ENCODE measurements at regions not wholly inside any gene's neighbourhood (a gene's known extent, or its start where the extent isn't known, plus 50 kb on each side); places are given as distances from the start of the nearest gene placed in this dataset.

- in situ Hi-C loops (cut with MboI; ENCODE audit: low sequenced_read_pairs) = no loop called here
Measured at GRCh38 chr13:106246242-106246641, 289.2 kb downstream of the EFNB2 start.

- in situ Hi-C loops (cut with MboI; ENCODE audit: low sequenced_read_pairs) = no loop called here
Measured at GRCh38 chr13:106243011-106243565, 292.4 kb downstream of the EFNB2 start.

GRCh38 chr13:106241974-106242953 lies 293.2 kb downstream of the EFNB2 start:
- in situ Hi-C loops (cut with MboI; ENCODE audit: low sequenced_read_pairs) = no loop called here

GRCh38 chr13:106238690-106239089 lies 296.8 kb downstream of the EFNB2 start:
- in situ Hi-C loops (cut with MboI; ENCODE audit: low sequenced_read_pairs) = no loop called here

GRCh38 chr13:106234636-106235035 lies 300.8 kb downstream of the EFNB2 start:
- in situ Hi-C loops (cut with MboI; ENCODE audit: low sequenced_read_pairs) = no loop called here

GRCh38 chr13:106233134-106233735 lies 302.2 kb downstream of the EFNB2 start:
- in situ Hi-C loops (cut with MboI; ENCODE audit: low sequenced_read_pairs) = no loop called here

GRCh38 chr13:106232681-106233080 lies 302.8 kb downstream of the EFNB2 start:
- in situ Hi-C loops (cut with MboI; ENCODE audit: low sequenced_read_pairs) = no loop called here

GRCh38 chr13:106230450-106230849 lies 305.0 kb downstream of the EFNB2 start:
- in situ Hi-C loops (cut with MboI; ENCODE audit: low sequenced_read_pairs) = no loop called here

GRCh38 chr13:106225126-106225525 lies 310.3 kb downstream of the EFNB2 start:
- in situ Hi-C loops (cut with MboI; ENCODE audit: low sequenced_read_pairs) = no loop called here

- in situ Hi-C loops (cut with MboI; ENCODE audit: low sequenced_read_pairs) = no loop called here
Measured at GRCh38 chr13:106220211-106220610, 315.3 kb downstream of the EFNB2 start.

- in situ Hi-C loops (cut with MboI; ENCODE audit: low sequenced_read_pairs) = no loop called here
Measured at GRCh38 chr13:106213028-106213757, 322.3 kb downstream of the EFNB2 start.

- in situ Hi-C loops (cut with MboI; ENCODE audit: low sequenced_read_pairs) = no loop called here
Measured at GRCh38 chr13:106212386-106213010, 323.0 kb downstream of the EFNB2 start.

GRCh38 chr13:106210324-106210723 lies 325.1 kb downstream of the EFNB2 start:
- in situ Hi-C loops (cut with MboI; ENCODE audit: low sequenced_read_pairs) = no loop called here

- in situ Hi-C loops (cut with MboI; ENCODE audit: low sequenced_read_pairs) = no loop called here
Measured at GRCh38 chr13:106205871-106206270, 329.6 kb downstream of the EFNB2 start.

GRCh38 chr13:106197496-106197895 lies 338.0 kb downstream of the EFNB2 start:
- in situ Hi-C loops (cut with MboI; ENCODE audit: low sequenced_read_pairs) = no loop called here

GRCh38 chr13:106187501-106188095 lies 347.9 kb downstream of the EFNB2 start:
- in situ Hi-C loops (cut with MboI; ENCODE audit: low sequenced_read_pairs) = no loop called here

GRCh38 chr13:106187101-106187500 lies 348.4 kb downstream of the EFNB2 start:
- in situ Hi-C loops (cut with MboI; ENCODE audit: low sequenced_read_pairs) = no loop called here

- in situ Hi-C loops (cut with MboI; ENCODE audit: low sequenced_read_pairs) = no loop called here
Measured at GRCh38 chr13:106186366-106187030, 349.0 kb downstream of the EFNB2 start.

- in situ Hi-C loops (cut with MboI; ENCODE audit: low sequenced_read_pairs) = no loop called here
Measured at GRCh38 chr13:106184790-106185189, 350.7 kb downstream of the EFNB2 start.

Measured in HL-60/S4 (cell line).